Rectal smooth muscle tissue (tissue), 1 donor: ENCODE measurements at regions not wholly inside any gene's neighbourhood (a gene's known extent, or its start where the extent isn't known, plus 50 kb on each side); places are given as distances from the start of the nearest gene placed in this dataset.
"Not testable (repeated sequence)": the region's sequence is repeated elsewhere in the genome, so short reads cannot be mapped to it uniquely, and the experiment has no call there.

Experiments used
- H3K27ac ChIP-seq: one replicate; pipeline ENCODE4 v1.7.0; 2013; ENCODE audit warnings: low read depth, low read length, inconsistent platforms
- H3K27me3 ChIP-seq: one replicate; pipeline ENCODE4 v1.7.0; 2013; ENCODE audit warnings: low read length; ENCODE audit not compliant: control insufficient read depth, insufficient read depth
- H3K36me3 ChIP-seq: one replicate; pipeline ENCODE4 v1.7.0; 2013; ENCODE audit warnings: low read length; ENCODE audit not compliant: control insufficient read depth, insufficient read depth
- H3K4me1 ChIP-seq: one replicate; pipeline ENCODE4 v1.7.0; 2013; ENCODE audit warnings: low read length; ENCODE audit not compliant: control insufficient read depth, insufficient read depth
- H3K4me3 ChIP-seq: one replicate; pipeline ENCODE4 v1.7.0; 2013; ENCODE audit warnings: low read length
- H3K9ac ChIP-seq: one replicate; pipeline ENCODE4 v1.7.0; 2013; ENCODE audit warnings: low read length

GRCh38 chr13:90594681-90595080 lies 752.8 kb upstream of the MIR17HG start:
- Histone ChIP-seq H3K27me3 (no peaks in the 10 kb centered on the region), H3K27ac (no peak overlapping the region), H3K4me1 (no peaks in the 10 kb centered on the region), H3K36me3 (no peaks in the 10 kb centered on the region), H3K9ac (no peak overlapping the region), H3K4me3 (no peak overlapping the region)

GRCh38 chr13:90605664-90606063 lies 741.8 kb upstream of the MIR17HG start:
- Histone ChIP-seq H3K36me3 (no peaks in the 10 kb centered on the region), H3K9ac (no peak overlapping the region), H3K27ac (no peak overlapping the region), H3K4me3 (no peak overlapping the region), H3K4me1 (no peaks in the 10 kb centered on the region), H3K27me3 (no peaks in the 10 kb centered on the region)

GRCh38 chr13:90606921-90607320 lies 740.6 kb upstream of the MIR17HG start:
- not testable (repeated sequence) for H3K36me3 ChIP-seq, H3K4me1 ChIP-seq, H3K9ac ChIP-seq, H3K4me3 ChIP-seq, H3K27ac ChIP-seq, H3K27me3 ChIP-seq

- no peaks in the 10 kb centered on the region for H3K36me3 ChIP-seq
- no peaks in the 10 kb centered on the region for H3K4me1 ChIP-seq
- no peaks in the 10 kb centered on the region for H3K27me3 ChIP-seq
- no peak overlapping the region for H3K4me3 ChIP-seq
- no peak overlapping the region for H3K27ac ChIP-seq
- H3K9ac ChIP-seq = no peak overlapping the region
Observed at GRCh38 chr13:90612391-90612790, 735.1 kb upstream of the MIR17HG start.

GRCh38 chr13:90613076-90613795 lies 734.3 kb upstream of the MIR17HG start:
- no peaks in the 10 kb centered on the region for H3K4me1 ChIP-seq
- H3K9ac ChIP-seq = no peak overlapping the region
- no peaks in the 10 kb centered on the region for H3K27me3 ChIP-seq
- no peaks in the 10 kb centered on the region for H3K36me3 ChIP-seq
- H3K27ac ChIP-seq = no peak overlapping the region
- no peak overlapping the region for H3K4me3 ChIP-seq

- no peaks in the 10 kb centered on the region for H3K36me3 ChIP-seq
- no peak overlapping the region for H3K27ac ChIP-seq
- H3K4me3 ChIP-seq = no peak overlapping the region
- no peaks in the 10 kb centered on the region for H3K4me1 ChIP-seq
- no peak overlapping the region for H3K9ac ChIP-seq
- no peaks in the 10 kb centered on the region for H3K27me3 ChIP-seq
Observed at GRCh38 chr13:90615236-90615635, 732.3 kb upstream of the MIR17HG start.

- no peak overlapping the region for H3K27ac ChIP-seq
- no peak overlapping the region for H3K4me3 ChIP-seq
- H3K4me1 ChIP-seq = no peaks in the 10 kb centered on the region
- no peaks in the 10 kb centered on the region for H3K36me3 ChIP-seq
- no peaks in the 10 kb centered on the region for H3K27me3 ChIP-seq
- no peak overlapping the region for H3K9ac ChIP-seq
Observed at GRCh38 chr13:90615767-90616166, 731.7 kb upstream of the MIR17HG start.

- Histone ChIP-seq H3K27me3 (no peaks in the 10 kb centered on the region), H3K4me1 (no peaks in the 10 kb centered on the region), H3K27ac (no peak overlapping the region), H3K4me3 (no peak overlapping the region), H3K36me3 (no peaks in the 10 kb centered on the region), H3K9ac (no peak overlapping the region)
Observed at GRCh38 chr13:90618133-90618532, 729.4 kb upstream of the MIR17HG start.

- Histone ChIP-seq H3K4me1 (no peaks in the 10 kb centered on the region), H3K27ac (no peak overlapping the region), H3K9ac (no peak overlapping the region), H3K36me3 (no peaks in the 10 kb centered on the region), H3K4me3 (no peak overlapping the region), H3K27me3 (no peaks in the 10 kb centered on the region)
Observed at GRCh38 chr13:90622541-90622940, 724.9 kb upstream of the MIR17HG start.

GRCh38 chr13:90623318-90624011 lies 724.0 kb upstream of the MIR17HG start:
- Histone ChIP-seq H3K4me3 (no peak overlapping the region), H3K36me3 (no peaks in the 10 kb centered on the region), H3K27ac (no peak overlapping the region), H3K27me3 (no peaks in the 10 kb centered on the region), H3K4me1 (no peaks in the 10 kb centered on the region), H3K9ac (no peak overlapping the region)

GRCh38 chr13:90627813-90628212 lies 719.7 kb upstream of the MIR17HG start:
- Histone ChIP-seq H3K4me1 (no peaks in the 10 kb centered on the region), H3K27ac (no peak overlapping the region), H3K9ac (no peak overlapping the region), H3K36me3 (no peaks in the 10 kb centered on the region), H3K4me3 (no peak overlapping the region), H3K27me3 (no peaks in the 10 kb centered on the region)

- Histone ChIP-seq H3K4me3 (no peak overlapping the region), H3K4me1 (no peaks in the 10 kb centered on the region), H3K9ac (no peak overlapping the region), H3K27ac (no peak overlapping the region), H3K27me3 (no peaks in the 10 kb centered on the region), H3K36me3 (no peaks in the 10 kb centered on the region)
Observed at GRCh38 chr13:90628471-90628870, 719.0 kb upstream of the MIR17HG start.

GRCh38 chr13:90630716-90631115 lies 716.8 kb upstream of the MIR17HG start:
- Histone ChIP-seq H3K9ac (no peak overlapping the region), H3K4me3 (no peak overlapping the region), H3K27ac (no peak overlapping the region), H3K4me1 (no peaks in the 10 kb centered on the region), H3K27me3 (no peaks in the 10 kb centered on the region), H3K36me3 (no peaks in the 10 kb centered on the region)
